Heart right ventricle (tissue), 16 donors: ENCODE measurements at regions not wholly inside any gene's neighbourhood (a gene's known extent, or its start where the extent isn't known, plus 50 kb on each side); places are given as distances from the start of the nearest gene placed in this dataset.

Experiments used
- ATAC-seq, 8 donors: fragments of 200-7000 bp; cut with Tn5 transposase; one replicate each; pipeline ENCODE4 v1.9.1; 2020; ENCODE audit warnings: mild to moderate bottlenecking in 8 of 8, moderate library complexity in 8 of 8, moderate number of reproducible peaks in 1 of 8
- DNase-seq, 2 donors: peaks; one replicate each; pipeline ENCODE4 v3.0.0-alpha.2; 2020
- H3K27ac ChIP-seq, 10 donors: fragments of 200-600 bp; sonication (generic) in 2 of 10; one replicate each; pipeline versions ENCODE4 v1.5.0 to v1.8.0; 2020 to 2022; ENCODE audit warnings: mild to moderate bottlenecking in 3 of 10
- H3K27me3 ChIP-seq, 7 donors: fragments of 200-600 bp; one replicate each; pipeline ENCODE4 v1.8.0; 2021 to 2022; ENCODE audit warnings: mild to moderate bottlenecking in 2 of 7
- H3K36me3 ChIP-seq, 9 donors: fragments of 200-600 bp; sonication (generic) in 1 of 9; one replicate each; pipeline versions ENCODE4 v1.5.0 to v1.8.0; 2020 to 2022; ENCODE audit warnings: mild to moderate bottlenecking in 2 of 9
- H3K4me1 ChIP-seq, 9 donors: fragments of 200-600 bp; sonication (generic) in 1 of 9; one replicate each; pipeline versions ENCODE4 v1.5.0 to v1.8.0; 2020 to 2022; ENCODE audit warnings: mild to moderate bottlenecking in 4 of 9
- H3K4me3 ChIP-seq, 10 donors: fragments of 200-600 bp; sonication (generic) in 2 of 10; one replicate each; pipeline versions ENCODE4 v1.5.0 to v1.8.0; 2020 to 2022; ENCODE audit warnings: mild to moderate bottlenecking in 7 of 10, moderate library complexity in 2 of 10
- H3K9me3 ChIP-seq, 11 donors: fragments of 200-600 bp in 10 of 11; sonication (generic) in 2 of 11; one replicate each; pipeline versions ENCODE4 v1.5.0 to v1.8.0; 2013 to 2022; ENCODE audit warnings: mild to moderate bottlenecking in 2 of 11, control low read depth in 1 of 11, moderate library complexity in 1 of 11
- WGBS, 2 donors: extraction: QIAGEN DNeasy Blood & Tissue Kit; methylation state at CpG; one replicate each; pipeline ENCODE4 v1.1.7; 2013; ENCODE audit warnings: inconsistent platforms in 1 of 2; 5-methylcytosine and 5-hydroxymethylcytosine counted together
- intact Hi-C, 10 donors: fragments of 100-400 bp; cut with DNase I; formaldehyde crosslinking; loops; one replicate each; pipeline versions ENCODE4 v1.11.1 to v1.14.2; 2022
- TF ChIP-seq, protein P1 (sequence below), 9 donors: fragments of 200-600 bp; sonication (generic) in 2 of 9; IDR thresholded peaks; one replicate each; pipeline versions ENCODE4 v1.5.0 to v1.8.0; 2021 to 2022; ENCODE audit warnings: antibody characterized with exemption in 9 of 9, mild to moderate bottlenecking in 5 of 9, moderate library complexity in 1 of 9
- donor health status: Arrhythmogenic right ventricular cardiomyopathy.
- donor health status: ischemic (EF 13 %, LVEDD 7.1; RV severe dilation, severe dysfunction).
- donor health status: healthy with polysubstance abuse.
- donor health status: DM: no; HTN: yes; CAD: no.
- donor health status: DM: no; HTN: no; CAD: no.
- donor health status: ischemic (EF 25% LVEDD 6.9; RV normal size, moderate dysfunction).
- donor health status: ischemic (EF 25% LVEDD 5.7; RV mildly dilated, moderate dysfunction).
- donor health status: healthy.
- donor health status: DM: yes; HTN: yes; CAD: no.
- donor health status: Ischemic cardiomyopathy.
- donor health status: ischemic (EF 35%, LVEDD 5.7; RV mildly dilated, moderate dysfunction).
- donor health status: nonischemic (EF 11% LVEDD 7.7; RV severe dilation, severe dysfunction).
- donor health status: DM: yes; HTN: yes; CAD: no.
- donor health status: PGD.
- donor health status: ischemic (EF 29% LVEDD 5.4; RV normal size, mild dysfunction).
- donor health status: nonischemic (EF 23%, LVEDD 6.1; RV moderate dilation, normal function).

DNA sequence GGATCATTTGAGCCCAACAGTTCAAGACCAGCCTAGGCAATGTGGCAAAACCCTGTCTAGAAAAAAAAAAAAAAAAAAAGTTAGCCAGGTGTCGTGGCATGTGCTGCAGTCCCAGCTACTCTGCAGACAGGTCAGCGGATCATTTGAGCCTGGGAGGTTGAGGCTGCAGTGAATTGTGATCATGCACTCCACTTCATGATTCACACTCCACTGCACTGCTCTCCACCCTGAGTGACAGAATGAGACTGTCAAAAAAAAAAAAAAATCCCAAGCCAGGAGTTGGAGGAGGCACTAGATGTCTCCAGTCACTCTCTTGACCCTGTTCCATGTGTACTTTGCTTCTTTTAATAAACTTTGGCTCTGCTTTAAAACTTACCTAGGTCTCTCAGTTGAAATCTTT lies 51.0 kb upstream of the OLFM3 start:
- TF ChIP-seq, protein P1, sequence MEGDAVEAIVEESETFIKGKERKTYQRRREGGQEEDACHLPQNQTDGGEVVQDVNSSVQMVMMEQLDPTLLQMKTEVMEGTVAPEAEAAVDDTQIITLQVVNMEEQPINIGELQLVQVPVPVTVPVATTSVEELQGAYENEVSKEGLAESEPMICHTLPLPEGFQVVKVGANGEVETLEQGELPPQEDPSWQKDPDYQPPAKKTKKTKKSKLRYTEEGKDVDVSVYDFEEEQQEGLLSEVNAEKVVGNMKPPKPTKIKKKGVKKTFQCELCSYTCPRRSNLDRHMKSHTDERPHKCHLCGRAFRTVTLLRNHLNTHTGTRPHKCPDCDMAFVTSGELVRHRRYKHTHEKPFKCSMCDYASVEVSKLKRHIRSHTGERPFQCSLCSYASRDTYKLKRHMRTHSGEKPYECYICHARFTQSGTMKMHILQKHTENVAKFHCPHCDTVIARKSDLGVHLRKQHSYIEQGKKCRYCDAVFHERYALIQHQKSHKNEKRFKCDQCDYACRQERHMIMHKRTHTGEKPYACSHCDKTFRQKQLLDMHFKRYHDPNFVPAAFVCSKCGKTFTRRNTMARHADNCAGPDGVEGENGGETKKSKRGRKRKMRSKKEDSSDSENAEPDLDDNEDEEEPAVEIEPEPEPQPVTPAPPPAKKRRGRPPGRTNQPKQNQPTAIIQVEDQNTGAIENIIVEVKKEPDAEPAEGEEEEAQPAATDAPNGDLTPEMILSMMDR (IDR thresholded peaks at IDR 0.05) = no peak
- Histone ChIP-seq H3K36me3 (no peaks in the 10 kb centered on the region), H3K4me1 (no peaks in the 10 kb centered on the region), H3K27me3 (no peaks in the 10 kb centered on the region), H3K9me3 (no peaks in the 10 kb centered on the region), H3K4me3 (no peak overlapping the region), H3K27ac (no peak overlapping the region)
- ATAC-seq (no peak), DNase-seq (no peak)
- WGBS, 2 donors = 75 to 77% methylated on average over 2 of the region's 2 CpGs
- intact Hi-C loops = no loop called here
